K562 (cell line): ENCODE measurements at regions not wholly inside any gene's neighbourhood (a gene's known extent, or its start where the extent isn't known, plus 50 kb on each side); places are given as distances from the start of the nearest gene placed in this dataset.

ENCODE experiments used
- ATAC-seq: fragments of 200-7000 bp; cut with Tn5 transposase; 3 replicates; pipeline ENCODE4 v1.9.1; 2020; ENCODE audit warnings: moderate library complexity
- BruUV-seq: library from RNA; stranded (reverse); fragments of 400-500 nt; replicated peaks from 2 replicates; lab custom pipeline; 2021; lab: Mats Ljungman, UMichigan
- CTCF ChIA-PET: fragments of 300-600 bp; formaldehyde crosslinking; extraction: SDS; loops from one replicate; lab custom pipeline; 2021; ENCODE audit warnings: low intra/inter-chr PET ratio; lab: Yijun Ruan, JAX
- POLR2A ChIA-PET: fragments of 300-600, 350-650 bp; sonication (Branson Sonifier 250); formaldehyde crosslinking; extraction: SDS; loops from one replicate; lab custom pipeline; 2021; ENCODE audit warnings: antibody characterized with exemption, inconsistent platforms; lab: Yijun Ruan, JAX
- DNase-seq, 4 experiments: peaks; one replicate each; pipeline versions ENCODE4 v3.0.0 to v3.0.0-alpha.2; 2011 to 2018; ENCODE audit warnings: low spot score in 3 of 4, mixed read lengths in 3 of 4; ENCODE audit errors: extremely low read depth in 1 of 4
- FAIRE-seq: peaks from 2 replicates; lab custom pipeline; 2011; peaks lifted over from hg19 to GRCh38; lab: Jason Lieb, UNC
- H2AFZ ChIP-seq: 2 replicates; pipeline ENCODE4 v1.6.0; 2011; ENCODE audit warnings: low read depth, low read length, control low read depth, inconsistent platforms
- H3K27ac ChIP-seq: fragments of 200-600 bp; 3 replicates; pipeline ENCODE4 v1.8.0; 2011; ENCODE audit warnings: low read depth, mild to moderate bottlenecking, control low read depth, inconsistent platforms, low read length, moderate library complexity, mixed read lengths; ENCODE audit errors: extremely low read depth
- H3K27me3 ChIP-seq, 2 experiments: fragments of 300-600 bp in 1 of 2; 2 replicates in 1 of 2; 3 replicates in 1 of 2; pipeline versions ENCODE4 v1.6.0 to v1.8.0; 2011; ENCODE audit warnings: inconsistent platforms in 2 of 2, low read length in 2 of 2, mild to moderate bottlenecking in 1 of 2, mixed read lengths in 1 of 2, moderate library complexity in 1 of 2; ENCODE audit not compliant: control insufficient read depth in 2 of 2, insufficient read depth in 2 of 2
- H3K36me3 ChIP-seq: fragments of 300-600 bp; 3 replicates; pipeline ENCODE4 v1.8.0; 2011; ENCODE audit warnings: mild to moderate bottlenecking, low read length, inconsistent platforms; ENCODE audit not compliant: control insufficient read depth, insufficient read depth
- H3K4me1 ChIP-seq, 2 experiments: fragments of 200-600 bp in 1 of 2; replicated peaks in 1 of 2; 2 replicates in 1 of 2; 3 replicates in 1 of 2; pipeline versions ENCODE4 v1.5.1 to v1.8.0; 2011; ENCODE audit warnings: inconsistent platforms in 2 of 2, low read length in 2 of 2, mild to moderate bottlenecking in 1 of 2, mixed read lengths in 1 of 2, moderate library complexity in 1 of 2; ENCODE audit not compliant: control insufficient read depth in 2 of 2, insufficient read depth in 2 of 2
- H3K4me2 ChIP-seq: 2 replicates; pipeline ENCODE4 v1.6.1; 2011; ENCODE audit warnings: low read length, control low read depth, inconsistent platforms, mixed read lengths; ENCODE audit not compliant: insufficient read depth
- H3K4me3 ChIP-seq: fragments of 200-600 bp; sonication (generic), shearing (Covaris generic); 2 replicates; pipeline ENCODE4 v1.5.1; 2016; ENCODE audit warnings: control low read depth, inconsistent platforms
- H3K79me2 ChIP-seq: fragments of 200-600 bp; 3 replicates; pipeline ENCODE4 v1.8.0; 2011; ENCODE audit warnings: low read length, inconsistent platforms; ENCODE audit not compliant: control insufficient read depth, insufficient read depth
- H3K9ac ChIP-seq, 2 experiments: 2 replicates each; pipeline versions ENCODE4 v1.6.0 to v1.6.1; 2011; ENCODE audit warnings: low read depth in 2 of 2, low read length in 2 of 2, control low read depth in 1 of 2, inconsistent platforms in 1 of 2, mild to moderate bottlenecking in 1 of 2, mixed read lengths in 1 of 2; ENCODE audit not compliant: insufficient read depth in 1 of 2
- H3K9me1 ChIP-seq: one replicate; pipeline ENCODE4 v1.6.0; 2011; ENCODE audit warnings: inconsistent platforms, mild to moderate bottlenecking, low read length, moderate library complexity; ENCODE audit not compliant: control insufficient read depth, insufficient read depth
- H3K9me3 ChIP-seq: replicated peaks from 2 replicates; pipeline ENCODE4 v1.5.1; 2011; ENCODE audit warnings: low read depth, low read length, inconsistent platforms; ENCODE audit not compliant: control insufficient read depth, insufficient read depth
- H4K20me1 ChIP-seq: replicated peaks from 2 replicates; pipeline ENCODE4 v1.6.1; 2011; ENCODE audit warnings: low read length, inconsistent platforms, mixed read lengths; ENCODE audit not compliant: control insufficient read depth, insufficient read depth
- ASH1L ChIP-seq: fragments of 450-650 bp; IDR thresholded peaks from 2 replicates; pipeline ENCODE4 v1.6.1; 2018; ENCODE audit warnings: borderline replicate concordance, mild to moderate bottlenecking, low read depth; ENCODE audit not compliant: partially characterized antibody
- EHMT2 ChIP-seq: fragments of 450-650 bp; IDR thresholded peaks from 2 replicates; pipeline ENCODE4 v1.6.1; 2018; ENCODE audit warnings: antibody characterized with exemption
- HDGF ChIP-seq: fragments of 450-650 bp; IDR thresholded peaks from 2 replicates; pipeline ENCODE4 v1.6.1; 2016
- NR3C1 ChIP-seq: sonication (generic); formaldehyde crosslinking; IDR thresholded peaks from 2 replicates; pipeline ENCODE4 v1.8.1; 2022; ENCODE audit warnings: missing genetic modification reagents
- POLR2AphosphoS2 ChIP-seq: IDR thresholded peaks from 2 replicates; pipeline ENCODE4 v1.6.1; 2012; ENCODE audit warnings: low read length, improper control_type of control experiment
- SMC3 ChIP-seq: conservative IDR thresholded peaks from 2 replicates; pipeline ENCODE4 v1.6.1; 2011; ENCODE audit warnings: low read depth, low read length, improper control_type of control experiment; ENCODE audit not compliant: insufficient read depth
- ZNF143 ChIP-seq: sonication (generic); formaldehyde crosslinking; IDR thresholded peaks from 2 replicates; pipeline ENCODE4 v1.9.0; 2022; ENCODE audit warnings: mild to moderate bottlenecking, missing genetic modification reagents
- ZNF174 ChIP-seq: fragments of 250-450 bp; sonication (Bioruptor Pico); IDR thresholded peaks from 2 replicates; pipeline ENCODE4 v1.4.0; 2020; ENCODE audit warnings: mild to moderate bottlenecking
- WGBS: fragments of 100-300 bp; shearing (Covaris generic); methylation state at CpG from one replicate; pipeline ENCODE4 v1.1.6; 2016; ENCODE audit warnings: low coverage, mixed read lengths; ENCODE audit not compliant: insufficient coverage; ENCODE audit errors: missing lambda C conversion rate; 5-methylcytosine and 5-hydroxymethylcytosine counted together
- in situ Hi-C: fragments of 300-500 bp; cut with MboI; formaldehyde crosslinking; loops from 4 replicates; pipeline ENCODE4 v1.15.0; 2018; ENCODE audit warnings: inconsistent platforms, mixed read lengths
- intact Hi-C: fragments of 100-400 bp; cut with micrococcal nuclease; formaldehyde crosslinking; loops from 2 replicates; pipeline ENCODE4 v1.14.2; 2022
- TF ChIP-seq, protein P1 (sequence below): fragments of 450-650 bp; IDR thresholded peaks from 2 replicates; pipeline ENCODE4 v1.6.1; 2017; ENCODE audit warnings: antibody characterized with exemption, mild to moderate bottlenecking
- TF ChIP-seq, protein P2 (sequence below): fragments of 450-650 bp; formaldehyde crosslinking; IDR thresholded peaks from 2 replicates; pipeline ENCODE4 v1.4.0; 2020; ENCODE audit warnings: mild to moderate bottlenecking, moderate library complexity

DNA sequence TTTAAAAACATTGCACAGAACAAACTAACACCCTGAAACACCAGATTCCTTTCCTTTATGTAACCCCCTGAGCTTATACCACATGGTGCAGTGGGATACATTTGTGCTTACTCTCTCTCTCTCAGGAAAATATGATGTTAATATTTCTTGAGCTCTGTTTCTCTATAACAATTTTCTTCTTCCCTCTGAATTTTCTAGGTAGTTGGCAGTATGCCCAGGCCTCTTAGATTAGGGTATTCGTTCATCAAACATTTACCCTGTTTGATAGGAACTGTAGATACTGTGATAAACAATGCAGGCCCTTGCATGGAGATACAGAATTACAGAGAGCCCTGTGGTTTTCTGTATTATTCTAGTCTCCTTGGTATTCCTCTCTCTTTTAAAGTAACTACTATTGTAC is 567.8 kb downstream of the IPMK start (continued):
- TF ChIP-seq, protein P1, sequence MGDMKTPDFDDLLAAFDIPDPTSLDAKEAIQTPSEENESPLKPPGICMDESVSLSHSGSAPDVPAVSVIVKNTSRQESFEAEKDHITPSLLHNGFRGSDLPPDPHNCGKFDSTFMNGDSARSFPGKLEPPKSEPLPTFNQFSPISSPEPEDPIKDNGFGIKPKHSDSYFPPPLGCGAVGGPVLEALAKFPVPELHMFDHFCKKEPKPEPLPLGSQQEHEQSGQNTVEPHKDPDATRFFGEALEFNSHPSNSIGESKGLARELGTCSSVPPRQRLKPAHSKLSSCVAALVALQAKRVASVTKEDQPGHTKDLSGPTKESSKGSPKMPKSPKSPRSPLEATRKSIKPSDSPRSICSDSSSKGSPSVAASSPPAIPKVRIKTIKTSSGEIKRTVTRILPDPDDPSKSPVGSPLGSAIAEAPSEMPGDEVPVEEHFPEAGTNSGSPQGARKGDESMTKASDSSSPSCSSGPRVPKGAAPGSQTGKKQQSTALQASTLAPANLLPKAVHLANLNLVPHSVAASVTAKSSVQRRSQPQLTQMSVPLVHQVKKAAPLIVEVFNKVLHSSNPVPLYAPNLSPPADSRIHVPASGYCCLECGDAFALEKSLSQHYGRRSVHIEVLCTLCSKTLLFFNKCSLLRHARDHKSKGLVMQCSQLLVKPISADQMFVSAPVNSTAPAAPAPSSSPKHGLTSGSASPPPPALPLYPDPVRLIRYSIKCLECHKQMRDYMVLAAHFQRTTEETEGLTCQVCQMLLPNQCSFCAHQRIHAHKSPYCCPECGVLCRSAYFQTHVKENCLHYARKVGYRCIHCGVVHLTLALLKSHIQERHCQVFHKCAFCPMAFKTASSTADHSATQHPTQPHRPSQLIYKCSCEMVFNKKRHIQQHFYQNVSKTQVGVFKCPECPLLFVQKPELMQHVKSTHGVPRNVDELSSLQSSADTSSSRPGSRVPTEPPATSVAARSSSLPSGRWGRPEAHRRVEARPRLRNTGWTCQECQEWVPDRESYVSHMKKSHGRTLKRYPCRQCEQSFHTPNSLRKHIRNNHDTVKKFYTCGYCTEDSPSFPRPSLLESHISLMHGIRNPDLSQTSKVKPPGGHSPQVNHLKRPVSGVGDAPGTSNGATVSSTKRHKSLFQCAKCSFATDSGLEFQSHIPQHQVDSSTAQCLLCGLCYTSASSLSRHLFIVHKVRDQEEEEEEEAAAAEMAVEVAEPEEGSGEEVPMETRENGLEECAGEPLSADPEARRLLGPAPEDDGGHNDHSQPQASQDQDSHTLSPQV, result no peak
- TF ChIP-seq, protein P2, sequence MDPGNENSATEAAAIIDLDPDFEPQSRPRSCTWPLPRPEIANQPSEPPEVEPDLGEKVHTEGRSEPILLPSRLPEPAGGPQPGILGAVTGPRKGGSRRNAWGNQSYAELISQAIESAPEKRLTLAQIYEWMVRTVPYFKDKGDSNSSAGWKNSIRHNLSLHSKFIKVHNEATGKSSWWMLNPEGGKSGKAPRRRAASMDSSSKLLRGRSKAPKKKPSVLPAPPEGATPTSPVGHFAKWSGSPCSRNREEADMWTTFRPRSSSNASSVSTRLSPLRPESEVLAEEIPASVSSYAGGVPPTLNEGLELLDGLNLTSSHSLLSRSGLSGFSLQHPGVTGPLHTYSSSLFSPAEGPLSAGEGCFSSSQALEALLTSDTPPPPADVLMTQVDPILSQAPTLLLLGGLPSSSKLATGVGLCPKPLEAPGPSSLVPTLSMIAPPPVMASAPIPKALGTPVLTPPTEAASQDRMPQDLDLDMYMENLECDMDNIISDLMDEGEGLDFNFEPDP (CRISPR knock-in tag), result no peak
- TF ChIP-seq, all 486 proteins: peak for 0

DNA sequence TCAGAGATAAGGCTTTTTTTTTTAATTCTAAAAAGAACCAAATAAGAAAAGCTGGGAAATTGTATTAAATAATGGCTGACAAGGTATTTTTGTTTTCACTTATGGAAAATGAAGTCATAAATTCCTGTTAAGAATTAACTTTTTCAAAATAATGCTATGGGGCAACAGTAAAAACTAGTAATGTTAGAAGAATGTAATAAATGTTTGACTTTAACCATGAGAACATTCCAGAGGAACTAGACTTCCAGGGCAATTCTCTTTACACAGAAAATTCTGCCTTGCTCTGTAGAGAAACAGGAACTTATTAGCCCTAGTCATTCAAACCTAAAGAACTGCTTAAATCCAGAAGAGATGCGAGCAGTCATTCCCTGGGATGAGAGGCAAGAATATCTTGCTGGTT is 571.1 kb downstream of the IPMK start:
- Histone ChIP-seq H3K4me3 (no peak overlapping the region), H3K4me2 (no peak overlapping the region), H3K9ac (no peak overlapping the region), H3K9me1 (no peaks in the 10 kb centered on the region), H3K4me1 (no peaks in the 10 kb centered on the region), H4K20me1 (no peaks in the 10 kb centered on the region), H3K27me3 (no peaks in the 10 kb centered on the region), H3K36me3 (no peaks in the 10 kb centered on the region), H3K79me2 (no peaks in the 10 kb centered on the region), H3K9me3 (no peaks in the 10 kb centered on the region), H3K27ac (no peak overlapping the region), H2AFZ (no peak overlapping the region)
- intact Hi-C loops (no loop called here), in situ Hi-C loops (no loop called here)
- no peak for FAIRE-seq
- ChIA-PET CTCF (no interaction called here), POLR2A (no interaction called here)
- WGBS, result 0% methylated on average over 1 of the region's 1 CpG
- DNase-seq, result no peak
- no peak for ATAC-seq
- TF ChIP-seq ZNF143 (CRISPR knock-in tag), result no peak
- no peak for TF ChIP-seq ZNF174
- no peak for TF ChIP-seq POLR2AphosphoS2
- no peak for TF ChIP-seq ASH1L
- TF ChIP-seq HDGF, result no peak
- no peak for TF ChIP-seq EHMT2
- TF ChIP-seq NR3C1 (CRISPR knock-in tag), result no peak
- TF ChIP-seq SMC3, result no peak
- no TSS peak for BruUV-seq
